Subcutaneous abdominal adipose tissue (tissue), 5 donors: ENCODE measurements at regions not wholly inside any gene's neighbourhood (a gene's known extent, or its start where the extent isn't known, plus 50 kb on each side); places are given as distances from the start of the nearest gene placed in this dataset.

Source experiments
- H3K27ac ChIP-seq: one replicate; pipeline ENCODE4 v1.7.0; 2013; ENCODE audit warnings: low read depth, mild to moderate bottlenecking, inconsistent platforms, low read length, moderate library complexity
- H3K27me3 ChIP-seq, 5 donors: one replicate each; pipeline ENCODE4 v1.7.0; 2013; ENCODE audit warnings: low read length in 5 of 5, inconsistent platforms in 1 of 5; ENCODE audit not compliant: control insufficient read depth in 5 of 5, insufficient read depth in 4 of 5
- H3K36me3 ChIP-seq, 5 donors: one replicate each; pipeline ENCODE4 v1.7.0; 2013; ENCODE audit warnings: low read length in 5 of 5; ENCODE audit not compliant: control insufficient read depth in 5 of 5, insufficient read depth in 5 of 5
- H3K4me1 ChIP-seq, 5 donors: one replicate each; pipeline ENCODE4 v1.7.0; 2013; ENCODE audit warnings: low read length in 5 of 5, mild to moderate bottlenecking in 3 of 5, moderate library complexity in 1 of 5; ENCODE audit not compliant: control insufficient read depth in 5 of 5, insufficient read depth in 5 of 5
- H3K4me3 ChIP-seq, 5 donors: one replicate each; pipeline ENCODE4 v1.7.0; 2013; ENCODE audit warnings: low read length in 5 of 5, low read depth in 1 of 5
- H3K9ac ChIP-seq, 5 donors: one replicate each; pipeline ENCODE4 v1.7.0; 2013; ENCODE audit warnings: low read length in 5 of 5, mild to moderate bottlenecking in 4 of 5, moderate library complexity in 3 of 5
- H3K9me3 ChIP-seq, 5 donors: one replicate each; pipeline ENCODE4 v1.7.0; 2013; ENCODE audit warnings: low read length in 5 of 5; ENCODE audit not compliant: control insufficient read depth in 5 of 5
- donor health status: healthy.
- donor health status: healthy.
- donor health status: healthy.
- donor health status: healthy.
- donor health status: healthy.

- Histone ChIP-seq H3K27me3 (no peaks in the 10 kb centered on the region), H3K36me3 (no peaks in the 10 kb centered on the region), H3K9me3 (no peaks in the 10 kb centered on the region), H3K4me3 (no peak overlapping the region), H3K9ac (no peak overlapping the region), H3K27ac (no peak overlapping the region), H3K4me1 (no peaks in the 10 kb centered on the region)
These were observed 510.6 kb downstream of the PRR16 start for GRCh38 chr5:120974690-120975089.

- no peak overlapping the region for H3K9ac ChIP-seq
- H3K9me3 ChIP-seq = no peaks in the 10 kb centered on the region
- no peak overlapping the region for H3K4me3 ChIP-seq
- H3K27ac ChIP-seq = no peak overlapping the region
- H3K36me3 ChIP-seq = no peaks in the 10 kb centered on the region
- H3K27me3 ChIP-seq = no peaks in the 10 kb centered on the region
- H3K4me1 ChIP-seq = no peaks in the 10 kb centered on the region
These were observed 518.3 kb downstream of the PRR16 start for GRCh38 chr5:120982351-120982750.

- Histone ChIP-seq H3K36me3 (no peaks in the 10 kb centered on the region), H3K9ac (no peak overlapping the region), H3K27ac (no peak overlapping the region), H3K9me3 (no peaks in the 10 kb centered on the region), H3K4me3 (no peak overlapping the region), H3K4me1 (no peaks in the 10 kb centered on the region), H3K27me3 (no peaks in the 10 kb centered on the region)
These were observed 521.4 kb downstream of the PRR16 start for GRCh38 chr5:120985526-120985925.

- Histone ChIP-seq H3K9me3 (no peaks in the 10 kb centered on the region), H3K36me3 (no peaks in the 10 kb centered on the region), H3K27ac (no peak overlapping the region), H3K9ac (no peak overlapping the region), H3K4me1 (no peaks in the 10 kb centered on the region), H3K4me3 (no peak overlapping the region), H3K27me3 (no peaks in the 10 kb centered on the region)
These were observed 524.4 kb downstream of the PRR16 start for GRCh38 chr5:120988491-120988890.

GRCh38 chr5:120988941-120989340, 524.8 kb downstream of the PRR16 start:
- H3K27me3 ChIP-seq = no peaks in the 10 kb centered on the region
- H3K9ac ChIP-seq = no peak overlapping the region
- no peaks in the 10 kb centered on the region for H3K4me1 ChIP-seq
- H3K4me3 ChIP-seq = no peak overlapping the region
- no peak overlapping the region for H3K27ac ChIP-seq
- no peaks in the 10 kb centered on the region for H3K36me3 ChIP-seq
- no peaks in the 10 kb centered on the region for H3K9me3 ChIP-seq

- no peaks in the 10 kb centered on the region for H3K4me1 ChIP-seq
These were observed 527.5 kb downstream of the PRR16 start for GRCh38 chr5:120991569-120991968.

GRCh38 chr5:120994112-120994511, 530.0 kb downstream of the PRR16 start:
- Histone ChIP-seq H3K4me1 (no peaks in the 10 kb centered on the region), H3K9me3 (no peaks in the 10 kb centered on the region), H3K4me3 (no peak overlapping the region), H3K27me3 (no peaks in the 10 kb centered on the region), H3K36me3 (no peaks in the 10 kb centered on the region), H3K27ac (no peak overlapping the region), H3K9ac (no peak overlapping the region)

More at GRCh38 chr5:120991569-120991968, 527.5 kb downstream of the PRR16 start:
- no peaks in the 10 kb centered on the region for H3K36me3 ChIP-seq
- no peak overlapping the region for H3K9ac ChIP-seq
- H3K9me3 ChIP-seq = no peaks in the 10 kb centered on the region
- no peak overlapping the region for H3K27ac ChIP-seq
- no peak overlapping the region for H3K4me3 ChIP-seq
- H3K27me3 ChIP-seq = no peaks in the 10 kb centered on the region

GRCh38 chr5:120999550-120999949, 535.5 kb downstream of the PRR16 start:
- Histone ChIP-seq H3K4me3 (no peak overlapping the region), H3K9me3 (no peaks in the 10 kb centered on the region), H3K4me1 (no peaks in the 10 kb centered on the region), H3K36me3 (no peaks in the 10 kb centered on the region), H3K9ac (no peak overlapping the region), H3K27me3 (no peaks in the 10 kb centered on the region), H3K27ac (no peak overlapping the region)

GRCh38 chr5:121006217-121006616, 542.1 kb downstream of the PRR16 start:
- no peaks in the 10 kb centered on the region for H3K4me1 ChIP-seq
- H3K27ac ChIP-seq = no peak overlapping the region
- H3K9ac ChIP-seq = no peak overlapping the region
- peaks cover 0 to 5% (median 0%) of the 10 kb centered on the region in 5 donors for H3K9me3 ChIP-seq
- H3K27me3 ChIP-seq = no peaks in the 10 kb centered on the region
- no peaks in the 10 kb centered on the region for H3K36me3 ChIP-seq
- H3K4me3 ChIP-seq = no peak overlapping the region

GRCh38 chr5:121008041-121008440, 543.9 kb downstream of the PRR16 start:
- Histone ChIP-seq H3K4me1 (no peaks in the 10 kb centered on the region), H3K9me3 (peaks cover 0 to 5% (median 0%) of the 10 kb centered on the region in 5 donors), H3K36me3 (no peaks in the 10 kb centered on the region), H3K27ac (no peak overlapping the region), H3K9ac (no peak overlapping the region), H3K4me3 (no peak overlapping the region), H3K27me3 (no peaks in the 10 kb centered on the region)

- Histone ChIP-seq H3K4me3 (no peak overlapping the region), H3K4me1 (no peaks in the 10 kb centered on the region), H3K36me3 (no peaks in the 10 kb centered on the region), H3K9ac (no peak overlapping the region), H3K27ac (no peak overlapping the region), H3K9me3 (peaks cover 0 to 5% (median 0%) of the 10 kb centered on the region in 5 donors), H3K27me3 (no peaks in the 10 kb centered on the region)
These were observed 545.0 kb downstream of the PRR16 start for GRCh38 chr5:121009058-121009457.
